ENCODE measurements at regions not wholly inside any gene's neighbourhood (a gene's known extent, or its start where the extent isn't known, plus 50 kb on each side); places are given as distances from the start of the nearest gene placed in this dataset.

GRCh38 chr2:128666596-128666995 is 347.9 kb upstream of the HS6ST1 start:
- TF ChIP-seq CTCF (IDR thresholded peaks at IDR 0.05) (no peak), EZH2 (IDR thresholded peaks at IDR 0.05) (no peak), EZH2phosphoT487 (IDR thresholded peaks at IDR 0.05) (no peak)
- H3K79me2 ChIP-seq (ENCODE audit: low read depth) = no peaks in the 10 kb centered on the region
- H2AFZ ChIP-seq (replicated peaks) = no peak overlapping the region
- Mint-ChIP-seq H3K4me3 (no peak overlapping the region), H3K27me3 (ENCODE audit: insufficient read depth, low read depth) (peaks cover 5% of the 10 kb centered on the region), H3K4me1 (peaks cover 22% of the 10 kb centered on the region), H3K27ac (no peak overlapping the region), H3K9me3 (peaks cover 4% of the 10 kb centered on the region), H3K36me3 (no peaks in the 10 kb centered on the region)
- no peaks in the 10 kb centered on the region for H3K27me3 ChIP-seq
- no peak for DNase-seq (ENCODE audit: low spot score)
- no peaks in the 10 kb centered on the region for H3K9me3 ChIP-seq (ENCODE audit: low read depth)
- no peaks in the 10 kb centered on the region for H3F3A ChIP-seq (ENCODE audit: low read depth)
- H3K4me3 ChIP-seq = no peak overlapping the region
- no peak overlapping the region for H3K27ac ChIP-seq
- no peaks in the 10 kb centered on the region for H3K36me3 ChIP-seq
- H3K4me2 ChIP-seq = no peak overlapping the region
- no peaks in the 10 kb centered on the region for H4K20me1 ChIP-seq (ENCODE audit: low read depth)
- no peak overlapping the region for H3K9ac ChIP-seq
- peaks cover 5% of the 10 kb centered on the region for H3K4me1 ChIP-seq

GRCh38 chr2:128667391-128667790 is 348.7 kb upstream of the HS6ST1 start:
- H3K4me1 ChIP-seq = peaks cover 5% of the 10 kb centered on the region
- no peaks in the 10 kb centered on the region for H3K27me3 ChIP-seq
- H3K79me2 ChIP-seq (ENCODE audit: low read depth) = no peaks in the 10 kb centered on the region
- H2AFZ ChIP-seq (replicated peaks) = no peak overlapping the region
- H3K36me3 Mint-ChIP-seq = no peaks in the 10 kb centered on the region
- no peaks in the 10 kb centered on the region for H3K9me3 ChIP-seq (ENCODE audit: low read depth)
- H3K4me1 Mint-ChIP-seq = peaks cover 14% of the 10 kb centered on the region
- peaks cover 4% of the 10 kb centered on the region for H3K9me3 Mint-ChIP-seq
- no peak overlapping the region for H3K4me3 Mint-ChIP-seq
- H3K27ac Mint-ChIP-seq = peak overlapping the region; percentile 40
- DNase-seq (ENCODE audit: low spot score) = no peak
- no peak overlapping the region for H3K27ac ChIP-seq
- H4K20me1 ChIP-seq (ENCODE audit: low read depth) = no peaks in the 10 kb centered on the region
- no peaks in the 10 kb centered on the region for H3F3A ChIP-seq (ENCODE audit: low read depth)
- peaks cover 5% of the 10 kb centered on the region for H3K27me3 Mint-ChIP-seq (ENCODE audit: insufficient read depth, low read depth)
- no peak overlapping the region for H3K4me2 ChIP-seq
- no peak overlapping the region for H3K9ac ChIP-seq
- no peak overlapping the region for H3K4me3 ChIP-seq
- no peaks in the 10 kb centered on the region for H3K36me3 ChIP-seq
- TF ChIP-seq CTCF (IDR thresholded peaks at IDR 0.05) (no peak), EZH2 (IDR thresholded peaks at IDR 0.05) (no peak), EZH2phosphoT487 (IDR thresholded peaks at IDR 0.05) (no peak)

- Histone ChIP-seq H3K36me3 (no peaks in the 10 kb centered on the region), H2AFZ (replicated peaks) (no peak overlapping the region), H3K4me2 (no peak overlapping the region), H3K9ac (no peak overlapping the region), H3K27me3 (no peaks in the 10 kb centered on the region), H3K9me3 (ENCODE audit: low read depth) (no peaks in the 10 kb centered on the region), H3K4me3 (no peak overlapping the region), H3K4me1 (peaks cover 5% of the 10 kb centered on the region), H3K79me2 (ENCODE audit: low read depth) (no peaks in the 10 kb centered on the region), H3K27ac (no peak overlapping the region), H3F3A (ENCODE audit: low read depth) (no peaks in the 10 kb centered on the region), H4K20me1 (ENCODE audit: low read depth) (no peaks in the 10 kb centered on the region)
- peaks cover 5% of the 10 kb centered on the region for H3K27me3 Mint-ChIP-seq (ENCODE audit: insufficient read depth, low read depth)
- H3K4me1 Mint-ChIP-seq = peaks cover 11% of the 10 kb centered on the region
- no peaks in the 10 kb centered on the region for H3K36me3 Mint-ChIP-seq
- no peak for DNase-seq (ENCODE audit: low spot score)
- H3K27ac Mint-ChIP-seq = no peak overlapping the region
- no peak overlapping the region for H3K4me3 Mint-ChIP-seq
- H3K9me3 Mint-ChIP-seq = peaks cover 16% of the 10 kb centered on the region
- TF ChIP-seq EZH2phosphoT487 (IDR thresholded peaks at IDR 0.05) (no peak), EZH2 (IDR thresholded peaks at IDR 0.05) (no peak), CTCF (IDR thresholded peaks at IDR 0.05) (no peak)
These were observed 350.3 kb upstream of the HS6ST1 start for GRCh38 chr2:128668946-128669345.

Measured in neural progenitor cell (in vitro differentiated cells).